ENCODE measurements at regions not wholly inside any gene's neighbourhood (a gene's known extent, or its start where the extent isn't known, plus 50 kb on each side); places are given as distances from the start of the nearest gene placed in this dataset.

DNA sequence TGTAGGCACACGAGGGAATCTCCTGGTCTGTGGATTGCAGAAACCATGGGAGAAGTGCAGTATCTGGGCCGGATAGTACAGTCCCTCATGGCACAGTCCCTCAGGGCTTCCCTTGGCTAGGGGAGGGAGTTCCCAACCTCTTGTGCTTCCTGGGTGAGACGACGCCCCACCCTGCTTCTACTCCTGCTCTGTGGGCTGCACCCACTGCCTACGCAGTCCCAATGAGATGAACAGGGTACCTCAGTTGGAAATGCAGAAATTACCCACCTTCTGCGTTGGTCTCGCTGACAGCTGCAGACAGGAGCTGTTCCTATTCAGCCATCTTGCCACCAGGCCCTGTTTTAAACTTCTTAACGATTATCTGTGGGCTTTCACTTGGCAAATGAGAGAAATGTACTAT is 157.2 kb upstream of the CARD18 start:
- TF ChIP-seq CTCF (IDR thresholded peaks at IDR 0.05) (no peak), POLR2AphosphoS5 (IDR thresholded peaks at IDR 0.05; ENCODE audit: low read depth, low read length) (no peak), TCF7L2 (IDR thresholded peaks at IDR 0.05; ENCODE audit: low read depth, low read length) (no peak)
